NCI-H1048 (cell line): ENCODE measurements at regions not wholly inside any gene's neighbourhood (a gene's known extent, or its start where the extent isn't known, plus 50 kb on each side); places are given as distances from the start of the nearest gene placed in this dataset.

Experiments
- DNase-seq: peaks from one replicate; lab custom pipeline; 2025; lab: John Stamatoyannopoulos, UW

DNA sequence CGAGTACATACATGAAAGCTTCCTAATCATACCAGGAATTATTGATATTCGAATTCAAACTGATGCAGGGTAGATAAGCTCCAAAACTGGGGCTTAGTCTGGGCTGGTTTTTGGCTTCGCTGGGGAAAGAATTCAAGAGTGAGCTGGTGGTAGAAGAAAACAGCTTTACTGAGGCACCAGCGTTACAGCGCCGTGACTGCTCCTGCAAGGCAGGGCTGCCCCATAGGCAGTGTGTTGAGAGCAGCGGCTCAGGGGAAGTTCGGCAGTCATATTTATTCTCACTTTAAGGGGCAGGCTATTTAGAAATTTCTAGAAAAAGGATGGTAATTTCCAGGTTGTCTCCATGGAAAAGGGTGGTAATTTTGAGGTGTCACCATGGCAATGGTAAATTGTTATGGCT, 292.6 kb upstream of the TCF4 start:
- no peak for DNase-seq

GRCh38 chr18:55879331-55879730, 291.3 kb upstream of the TCF4 start:
- DNase-seq = no peak

DNA sequence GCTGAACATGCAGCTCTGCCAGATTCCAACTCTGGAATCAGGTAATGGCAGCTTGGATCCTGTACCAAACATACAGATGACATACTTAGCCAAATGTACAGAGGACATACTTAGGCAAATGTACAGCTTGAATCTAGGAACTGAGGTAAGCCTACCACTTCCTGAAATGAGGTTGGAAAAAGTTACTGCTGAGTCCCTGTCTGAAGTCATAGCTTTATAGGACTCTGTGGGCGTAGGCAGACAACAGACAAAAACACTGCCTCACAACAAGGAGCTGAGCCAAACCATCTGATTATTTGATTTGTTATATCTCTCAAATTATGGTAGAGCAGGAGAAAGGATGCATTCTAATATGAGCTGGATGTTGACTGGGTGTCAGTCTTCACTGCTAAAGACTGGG, 290.2 kb upstream of the TCF4 start:
- DNase-seq = no peak

DNA sequence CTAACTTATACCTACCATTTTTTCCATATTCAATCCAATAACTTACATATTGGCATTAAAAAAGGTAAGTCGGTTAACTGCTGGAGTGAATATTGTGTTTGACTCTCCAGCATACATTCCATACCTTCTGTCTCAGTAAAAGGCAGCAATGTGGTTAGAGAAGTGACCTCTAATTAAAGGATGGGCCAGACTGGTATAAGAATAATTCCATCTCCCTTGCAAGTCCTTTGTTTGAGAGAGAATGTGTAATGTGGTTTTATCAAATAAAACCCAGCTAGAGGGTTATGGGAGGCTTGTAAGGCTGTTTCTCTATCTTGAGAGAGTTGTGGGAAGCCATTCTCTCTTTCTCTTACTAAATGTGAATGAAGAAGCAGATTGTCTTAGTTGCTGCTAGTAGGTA, 289.3 kb upstream of the TCF4 start:
- DNase-seq = no peak

DNA sequence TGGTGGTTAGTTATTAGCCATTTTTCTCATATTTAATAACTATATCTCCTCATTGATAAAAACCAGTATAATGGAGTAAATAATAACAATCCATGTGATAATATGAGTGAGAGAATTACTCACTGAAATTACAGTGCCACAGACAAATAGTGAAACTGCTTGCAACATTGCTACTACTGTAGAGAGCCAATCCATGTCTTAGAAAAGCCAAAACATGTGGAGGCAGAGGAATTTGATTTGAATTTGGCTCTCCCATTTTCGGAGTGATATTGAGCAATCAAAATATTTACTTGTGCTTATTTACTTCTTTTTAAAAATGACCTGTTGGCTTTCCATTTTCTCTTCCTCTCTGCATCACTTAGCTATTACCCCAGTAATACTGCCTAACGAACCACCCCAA, 288.3 kb upstream of the TCF4 start:
- no peak for DNase-seq

DNA sequence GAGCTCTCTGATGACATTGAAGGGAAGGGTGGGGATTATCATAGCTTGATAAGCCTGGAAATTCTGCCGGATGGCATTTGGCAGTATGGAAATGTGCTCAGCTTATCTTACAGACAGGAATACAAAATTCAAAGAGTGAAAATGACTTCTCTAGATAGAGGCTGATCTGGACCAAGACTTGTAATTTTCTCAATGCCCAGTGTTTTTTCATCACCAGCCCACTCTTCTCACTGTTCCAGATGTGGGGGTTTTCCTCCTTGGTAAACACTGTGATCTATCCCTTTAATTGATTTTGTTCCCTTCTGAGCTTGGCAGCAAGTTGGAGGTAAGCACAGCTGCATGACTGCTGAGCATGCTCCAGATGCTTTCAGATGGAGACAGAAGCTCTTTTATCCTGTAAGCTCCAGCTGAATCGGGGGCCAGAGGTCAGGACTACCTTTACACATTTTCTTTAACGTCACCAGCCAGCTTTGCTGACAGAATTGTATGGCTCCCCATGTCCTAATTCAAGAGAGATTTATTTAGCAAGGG, 287.4 kb upstream of the TCF4 start:
- DNase-seq = no peak

DNA sequence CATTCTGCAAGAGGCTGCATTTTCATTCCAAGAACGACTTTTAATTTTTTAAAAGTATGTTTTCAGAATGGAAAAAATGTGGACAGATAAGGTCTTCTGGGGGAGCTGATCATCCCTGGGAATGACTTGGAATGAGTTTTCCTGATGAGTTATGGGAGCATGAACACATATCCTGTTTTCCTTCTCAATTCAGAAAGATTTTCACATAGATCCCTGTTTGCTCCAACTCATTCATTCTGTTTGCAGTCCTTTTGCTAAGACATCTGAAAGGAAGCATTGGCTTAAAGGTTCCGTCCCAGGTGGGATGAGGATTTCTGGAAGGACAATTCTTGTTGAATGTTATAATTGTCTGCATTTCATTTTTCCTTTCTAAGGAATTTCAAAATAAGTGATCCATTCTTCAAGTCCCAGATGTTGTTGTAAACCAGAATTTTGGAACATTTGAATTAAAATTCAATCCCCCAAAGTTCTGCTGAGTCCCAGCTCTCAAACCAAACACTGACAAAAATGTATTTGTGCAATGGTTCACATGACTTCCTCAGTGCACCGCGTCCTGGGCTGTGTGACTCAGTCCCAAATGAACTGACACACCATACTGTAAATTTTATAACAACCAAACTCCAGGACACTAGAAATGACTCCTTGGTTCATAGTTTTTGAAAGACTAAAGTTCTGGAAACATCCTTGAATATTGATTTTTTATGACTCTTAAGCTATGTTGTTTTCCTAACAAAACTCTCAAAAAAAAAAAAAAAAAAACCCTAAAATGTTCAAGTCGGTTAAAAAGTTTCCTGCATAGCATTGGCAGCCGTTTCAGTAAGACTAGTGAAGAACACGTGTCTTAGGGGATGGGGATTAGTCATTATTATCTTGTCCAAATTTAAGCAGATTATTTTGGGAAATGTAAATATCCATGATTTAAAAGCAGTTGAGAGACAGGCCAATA, 281.8 kb upstream of the TCF4 start:
- DNase-seq = no peak

DNA sequence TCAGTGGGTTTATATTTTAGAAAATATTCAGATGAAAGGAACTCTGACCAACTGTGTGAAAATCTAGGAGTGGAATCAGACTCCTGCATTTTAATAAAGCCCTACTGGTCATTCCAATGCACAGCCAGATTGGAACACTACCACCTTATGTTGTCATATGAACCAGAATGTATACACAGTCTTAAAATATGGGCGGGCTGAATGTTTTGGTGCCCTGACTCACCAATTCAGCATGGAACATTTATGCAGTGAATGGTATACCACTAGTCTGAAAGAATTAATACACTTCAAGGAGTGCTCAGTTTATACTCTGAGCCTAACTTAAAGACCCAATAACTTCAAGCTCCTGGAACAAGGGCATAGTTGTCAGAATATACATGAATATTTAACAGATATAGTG, 280.9 kb upstream of the TCF4 start:
- no peak for DNase-seq

DNA sequence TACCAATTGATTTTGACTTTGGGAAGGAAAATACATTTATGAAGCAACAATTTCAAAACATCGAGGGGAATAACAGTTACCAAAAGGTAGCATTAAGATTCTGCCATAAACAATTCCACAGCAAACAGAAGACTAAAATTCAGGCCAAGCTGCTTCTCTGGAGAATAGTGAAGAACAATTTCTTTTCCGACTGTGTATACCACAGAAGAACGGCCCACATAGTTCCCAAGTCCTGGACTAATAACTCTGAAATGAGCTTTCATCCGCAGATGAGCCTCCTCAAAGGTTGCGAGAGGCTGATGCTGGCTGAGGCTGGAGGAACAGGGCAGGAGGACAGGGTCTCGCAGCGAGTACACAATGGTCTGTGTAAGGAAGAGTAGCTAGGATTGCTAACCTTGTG, 278.9 kb upstream of the TCF4 start:
- DNase-seq = no peak

- DNase-seq = no peak
Measured at GRCh38 chr18:55866006-55866405, 278.0 kb upstream of the TCF4 start.

- no peak for DNase-seq
Measured at GRCh38 chr18:55864281-55864680, 276.3 kb upstream of the TCF4 start.

GRCh38 chr18:55863876-55864275, 275.9 kb upstream of the TCF4 start:
- DNase-seq = peak; percentile 10

DNA sequence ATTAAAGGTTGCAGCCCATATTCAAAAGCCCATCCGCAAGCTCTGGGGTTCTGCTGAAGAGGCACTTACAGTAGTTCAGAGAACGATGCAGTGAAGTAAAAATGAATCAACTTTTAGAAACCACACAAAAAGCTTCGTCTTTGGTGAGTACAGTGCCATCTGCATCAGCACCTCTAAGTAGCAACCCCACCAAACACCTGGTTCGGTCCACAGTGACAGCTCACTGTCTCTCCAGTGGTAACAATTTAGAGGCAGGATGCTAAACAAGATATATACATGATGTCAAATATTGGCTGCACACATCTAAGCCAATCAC, 275.4 kb upstream of the TCF4 start:
- DNase-seq = no peak

DNA sequence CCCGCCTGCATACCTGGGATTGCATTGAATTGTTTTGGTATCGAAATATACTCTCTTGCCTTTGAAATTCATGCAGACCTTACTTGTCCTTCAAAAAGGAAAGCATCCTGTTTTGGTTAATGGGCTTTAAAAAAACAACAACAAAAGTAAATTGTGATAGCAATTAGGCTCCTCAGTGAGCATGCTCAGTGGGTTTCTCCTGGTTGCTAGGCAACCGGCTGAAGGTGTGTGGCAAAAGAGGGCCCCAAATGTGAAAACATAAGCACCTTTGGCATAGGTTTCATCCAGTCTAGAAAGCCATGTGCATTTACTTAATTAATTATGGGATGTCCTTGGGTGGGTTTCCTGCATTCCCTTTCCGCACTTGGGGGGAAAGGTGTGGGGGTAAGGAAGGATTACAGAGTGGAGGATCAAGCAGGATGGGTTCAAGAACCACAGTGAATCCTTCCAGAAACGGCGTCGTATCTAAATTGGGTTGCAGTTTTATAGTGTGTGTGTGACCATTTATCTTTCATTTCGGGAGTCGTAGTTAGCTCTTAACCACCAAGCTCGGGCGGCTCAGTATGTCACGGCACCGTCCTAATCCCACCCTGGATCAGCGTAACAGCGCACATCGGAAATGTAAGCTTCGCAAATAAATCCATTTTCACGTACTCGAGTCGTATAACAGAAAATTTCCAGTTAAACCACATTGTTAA, 274.9 kb upstream of the TCF4 start:
- no peak for DNase-seq

DNA sequence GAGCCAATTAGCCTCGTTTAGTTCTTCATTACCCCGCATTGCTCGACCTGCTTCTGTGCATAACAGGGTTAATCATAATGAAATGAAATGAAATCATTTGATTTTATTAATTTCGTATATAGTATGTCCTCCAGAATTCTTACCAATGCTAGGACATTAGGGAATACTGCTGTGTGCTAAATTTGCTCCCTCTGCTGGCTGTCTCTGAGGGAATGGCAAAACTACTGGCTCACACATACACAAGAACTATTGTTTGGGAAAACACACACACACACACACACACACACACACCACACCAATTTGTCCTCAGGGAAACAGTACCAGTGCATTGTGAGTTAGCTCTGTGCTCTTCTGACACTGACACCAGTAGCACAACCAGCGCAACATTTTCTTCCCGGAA, 273.3 kb upstream of the TCF4 start:
- no peak for DNase-seq

- no peak for DNase-seq
Measured at GRCh38 chr18:55858661-55859515, 270.9 kb upstream of the TCF4 start.

GRCh38 chr18:55857956-55858355, 270.0 kb upstream of the TCF4 start:
- no peak for DNase-seq

- no peak for DNase-seq
Measured at GRCh38 chr18:55857409-55857808, 269.4 kb upstream of the TCF4 start.

- DNase-seq = no peak
Measured at GRCh38 chr18:55856679-55857078, 268.7 kb upstream of the TCF4 start.

GRCh38 chr18:55856229-55856628, 268.2 kb upstream of the TCF4 start:
- no peak for DNase-seq

GRCh38 chr18:55853268-55853667, 265.3 kb upstream of the TCF4 start:
- DNase-seq = no peak

DNA sequence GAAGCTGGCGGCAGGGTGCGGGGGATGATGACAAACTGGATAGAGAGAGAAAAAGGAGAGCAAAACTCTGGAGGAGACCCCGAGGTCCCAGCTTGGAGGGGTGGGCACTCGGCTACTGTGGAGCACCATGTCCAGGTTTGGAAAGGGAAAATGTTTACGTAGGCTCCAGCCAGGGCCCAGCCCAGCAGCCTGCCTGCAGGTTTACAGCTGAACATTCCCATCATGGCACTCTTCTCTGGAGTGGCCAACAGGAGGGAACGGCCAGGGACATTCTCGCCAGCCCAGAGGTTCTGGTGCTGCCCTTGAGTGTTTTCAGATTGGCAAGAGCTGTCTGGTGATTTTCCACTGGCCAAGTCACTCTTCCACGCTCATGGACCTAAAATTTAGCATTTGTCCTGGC, 262.9 kb upstream of the TCF4 start:
- no peak for DNase-seq
